ENCODE measurements at regions not wholly inside any gene's neighbourhood (a gene's known extent, or its start where the extent isn't known, plus 50 kb on each side); places are given as distances from the start of the nearest gene placed in this dataset.
"Not testable (repeated sequence)": the region's sequence is repeated elsewhere in the genome, so short reads cannot be mapped to it uniquely, and the experiment has no call there.

GRCh38 chr6:86872810-86873209 is 64.5 kb upstream of the HTR1E start:
- not testable (repeated sequence) for H3K4me3 ChIP-seq (ENCODE audit: low read length); H3K27ac ChIP-seq (ENCODE audit: low read length); H3K9me2 ChIP-seq (replicated peaks; ENCODE audit: insufficient read depth, low read length); H3K27me3 ChIP-seq (ENCODE audit: low read length); H3K36me3 ChIP-seq (ENCODE audit: insufficient read depth, low read length); H3K4me2 ChIP-seq (ENCODE audit: low read depth, low read length, poor library complexity, severe bottlenecking); H2AFZ ChIP-seq (ENCODE audit: low read length); H3K4me1 ChIP-seq (ENCODE audit: low read length); H3K79me2 ChIP-seq (ENCODE audit: low read length); H3K9ac ChIP-seq (ENCODE audit: low read length); H3K9me3 ChIP-seq (ENCODE audit: low read length); H4K20me1 ChIP-seq (ENCODE audit: insufficient read depth, low read depth, low read length); DNase-seq

- Histone ChIP-seq H4K20me1 (ENCODE audit: insufficient read depth, low read depth, low read length) (no peaks in the 10 kb centered on the region), H3K4me2 (ENCODE audit: low read depth, low read length, poor library complexity, severe bottlenecking) (no peak overlapping the region), H2AFZ (ENCODE audit: low read length) (no peak overlapping the region), H3K4me3 (ENCODE audit: low read length) (no peak overlapping the region), H3K9me2 (replicated peaks; ENCODE audit: insufficient read depth, low read length) (no peaks in the 10 kb centered on the region), H3K36me3 (ENCODE audit: insufficient read depth, low read length) (no peaks in the 10 kb centered on the region), H3K4me1 (ENCODE audit: low read length) (no peaks in the 10 kb centered on the region), H3K27ac (ENCODE audit: low read length) (no peak overlapping the region), H3K9ac (ENCODE audit: low read length) (no peak overlapping the region), H3K9me3 (ENCODE audit: low read length) (no peaks in the 10 kb centered on the region), H3K27me3 (ENCODE audit: low read length) (no peaks in the 10 kb centered on the region), H3K79me2 (ENCODE audit: low read length) (no peaks in the 10 kb centered on the region)
- no peak for DNase-seq
Observed at GRCh38 chr6:86871681-86872080, 65.6 kb upstream of the HTR1E start.

DNA sequence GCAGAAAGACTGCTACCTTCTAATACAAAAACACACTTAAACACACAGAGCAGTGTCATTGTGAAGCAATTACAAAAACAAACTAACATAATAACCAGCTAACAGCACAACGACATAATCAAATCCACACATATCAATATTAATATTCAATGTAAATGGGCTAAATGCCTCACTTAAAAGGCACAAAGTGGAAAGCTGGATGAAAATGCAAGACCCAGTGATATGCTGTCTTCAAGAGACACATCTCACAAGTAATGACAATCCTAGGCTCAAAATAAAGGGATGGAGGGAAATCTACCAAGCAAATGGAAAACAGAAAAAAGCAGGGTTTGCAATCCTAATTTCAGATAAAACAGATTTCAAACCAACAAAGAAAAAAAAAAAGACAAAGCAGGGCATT is 67.8 kb upstream of the HTR1E start:
- no peaks in the 10 kb centered on the region for H3K27me3 ChIP-seq (ENCODE audit: low read length)
- H3K79me2 ChIP-seq (ENCODE audit: low read length), result no peaks in the 10 kb centered on the region
- H4K20me1 ChIP-seq (ENCODE audit: insufficient read depth, low read depth, low read length), result no peaks in the 10 kb centered on the region
- H3K27ac ChIP-seq (ENCODE audit: low read length), result no peak overlapping the region
- H3K36me3 ChIP-seq (ENCODE audit: insufficient read depth, low read length), result no peaks in the 10 kb centered on the region
- no peaks in the 10 kb centered on the region for H3K4me1 ChIP-seq (ENCODE audit: low read length)
- H3K4me3 ChIP-seq (ENCODE audit: low read length), result no peak overlapping the region
- H3K4me2 ChIP-seq (ENCODE audit: low read depth, low read length, poor library complexity, severe bottlenecking), result no peak overlapping the region
- no peaks in the 10 kb centered on the region for H3K9me2 ChIP-seq (replicated peaks; ENCODE audit: insufficient read depth, low read length)
- no peak overlapping the region for H3K9ac ChIP-seq (ENCODE audit: low read length)
- H2AFZ ChIP-seq (ENCODE audit: low read length), result no peak overlapping the region
- H3K9me3 ChIP-seq (ENCODE audit: low read length), result no peaks in the 10 kb centered on the region
- DNase-seq, result no peak

DNA sequence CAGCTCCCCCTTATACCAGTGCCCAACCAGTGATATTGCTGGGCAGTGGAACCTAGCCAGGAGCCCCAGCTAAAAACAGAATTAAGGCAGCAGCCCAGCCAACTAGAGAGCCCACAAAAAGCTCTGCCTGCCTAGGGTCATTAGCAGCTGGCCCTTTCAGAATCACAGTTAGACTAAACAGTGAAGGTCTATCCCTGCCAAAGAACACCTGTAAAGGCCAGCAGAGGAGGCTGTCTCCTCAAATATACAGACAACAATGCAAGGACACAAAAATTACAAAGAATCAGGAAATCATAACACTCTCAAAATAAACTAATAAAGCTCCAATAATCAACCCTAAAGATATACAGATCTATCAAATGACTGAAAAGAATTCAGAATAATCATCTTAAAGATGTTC is 77.8 kb upstream of the HTR1E start:
- no peaks in the 10 kb centered on the region for H3K79me2 ChIP-seq (ENCODE audit: low read length)
- no peak overlapping the region for H3K9ac ChIP-seq (ENCODE audit: low read length)
- H3K4me3 ChIP-seq (ENCODE audit: low read length), result no peak overlapping the region
- H3K27ac ChIP-seq (ENCODE audit: low read length), result no peak overlapping the region
- no peaks in the 10 kb centered on the region for H3K27me3 ChIP-seq (ENCODE audit: low read length)
- H3K4me2 ChIP-seq (ENCODE audit: low read depth, low read length, poor library complexity, severe bottlenecking), result no peak overlapping the region
- no peak for DNase-seq
- no peaks in the 10 kb centered on the region for H3K9me2 ChIP-seq (replicated peaks; ENCODE audit: insufficient read depth, low read length)
- H3K4me1 ChIP-seq (ENCODE audit: low read length), result no peaks in the 10 kb centered on the region
- no peaks in the 10 kb centered on the region for H4K20me1 ChIP-seq (ENCODE audit: insufficient read depth, low read depth, low read length)
- no peaks in the 10 kb centered on the region for H3K36me3 ChIP-seq (ENCODE audit: insufficient read depth, low read length)
- H3K9me3 ChIP-seq (ENCODE audit: low read length), result no peaks in the 10 kb centered on the region
- no peak overlapping the region for H2AFZ ChIP-seq (ENCODE audit: low read length)

DNA sequence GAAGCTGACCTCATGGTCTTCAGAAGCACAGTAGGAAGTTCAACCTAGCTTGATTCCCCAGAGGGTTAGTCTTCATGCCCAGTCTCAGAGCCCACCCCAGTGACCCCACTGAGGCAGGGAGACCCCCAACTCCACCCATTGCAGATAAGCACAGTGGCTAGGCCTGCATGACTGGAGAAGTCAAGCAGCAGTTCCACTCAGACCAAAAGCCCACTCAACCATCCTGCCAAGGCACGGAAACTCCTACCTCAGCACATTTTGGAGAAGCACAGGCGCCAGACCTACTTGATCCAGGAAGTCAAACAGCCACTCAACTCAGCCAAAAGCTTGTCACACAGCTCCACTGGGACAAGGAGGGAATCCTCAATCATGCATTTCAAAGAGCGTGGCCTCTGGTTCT is 78.4 kb upstream of the HTR1E start:
- DNase-seq, result no peak
- no peaks in the 10 kb centered on the region for H3K9me2 ChIP-seq (replicated peaks; ENCODE audit: insufficient read depth, low read length)
- no peaks in the 10 kb centered on the region for H3K36me3 ChIP-seq (ENCODE audit: insufficient read depth, low read length)

GRCh38 chr6:86857783-86858182 is 79.5 kb upstream of the HTR1E start:
- no peaks in the 10 kb centered on the region for H3K27me3 ChIP-seq (ENCODE audit: low read length)
- H3K4me1 ChIP-seq (ENCODE audit: low read length), result no peaks in the 10 kb centered on the region
- H3K4me3 ChIP-seq (ENCODE audit: low read length), result no peak overlapping the region
- no peak overlapping the region for H3K9ac ChIP-seq (ENCODE audit: low read length)
- no peak overlapping the region for H2AFZ ChIP-seq (ENCODE audit: low read length)
- no peaks in the 10 kb centered on the region for H3K9me2 ChIP-seq (replicated peaks; ENCODE audit: insufficient read depth, low read length)
- H4K20me1 ChIP-seq (ENCODE audit: insufficient read depth, low read depth, low read length), result no peaks in the 10 kb centered on the region
- no peak overlapping the region for H3K27ac ChIP-seq (ENCODE audit: low read length)
- no peaks in the 10 kb centered on the region for H3K36me3 ChIP-seq (ENCODE audit: insufficient read depth, low read length)
- H3K79me2 ChIP-seq (ENCODE audit: low read length), result no peaks in the 10 kb centered on the region
- no peak for DNase-seq
- no peak overlapping the region for H3K4me2 ChIP-seq (ENCODE audit: low read depth, low read length, poor library complexity, severe bottlenecking)
- H3K9me3 ChIP-seq (ENCODE audit: low read length), result no peaks in the 10 kb centered on the region

More for the DNA sequence above, 78.4 kb upstream of the HTR1E start:
- no peak overlapping the region for H2AFZ ChIP-seq (ENCODE audit: low read length)
- H3K9ac ChIP-seq (ENCODE audit: low read length), result no peak overlapping the region
- H4K20me1 ChIP-seq (ENCODE audit: insufficient read depth, low read depth, low read length), result no peaks in the 10 kb centered on the region
- H3K79me2 ChIP-seq (ENCODE audit: low read length), result no peaks in the 10 kb centered on the region
- no peak overlapping the region for H3K4me2 ChIP-seq (ENCODE audit: low read depth, low read length, poor library complexity, severe bottlenecking)
- no peaks in the 10 kb centered on the region for H3K9me3 ChIP-seq (ENCODE audit: low read length)
- H3K4me3 ChIP-seq (ENCODE audit: low read length), result no peak overlapping the region
- no peaks in the 10 kb centered on the region for H3K4me1 ChIP-seq (ENCODE audit: low read length)
- no peaks in the 10 kb centered on the region for H3K27me3 ChIP-seq (ENCODE audit: low read length)
- H3K27ac ChIP-seq (ENCODE audit: low read length), result no peak overlapping the region

DNA sequence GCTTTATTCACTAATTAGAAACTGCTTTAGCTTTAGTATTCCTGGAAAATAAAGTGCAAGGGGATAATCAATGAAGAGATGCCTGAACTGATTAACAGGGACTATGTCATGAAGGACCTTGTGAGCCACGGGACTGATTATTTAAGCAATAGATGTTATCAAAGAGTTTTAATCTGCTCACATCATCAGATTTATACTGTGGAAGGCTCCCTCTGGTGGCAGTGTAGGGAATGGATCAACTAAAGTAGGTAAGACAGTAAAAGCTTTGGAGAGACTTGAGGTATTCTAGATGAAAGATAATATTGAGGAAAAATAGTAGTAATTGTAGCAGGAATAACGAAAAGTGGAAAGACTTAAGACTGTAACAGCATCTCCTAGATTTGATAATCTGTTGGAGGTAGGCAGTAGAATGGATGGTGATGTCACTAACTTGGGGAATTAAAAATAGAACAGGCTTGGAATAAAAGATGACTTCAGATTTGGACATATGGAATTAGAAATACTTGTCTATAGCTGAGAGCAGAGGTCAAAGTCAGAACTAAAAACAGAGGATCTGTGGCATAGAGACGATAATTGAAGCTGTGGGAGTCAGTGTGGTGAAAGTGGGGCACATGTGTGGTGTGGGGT is 80.3 kb upstream of the HTR1E start:
- peak; percentile 78 for DNase-seq
- Histone ChIP-seq H3K36me3 (ENCODE audit: insufficient read depth, low read length) (no peaks in the 10 kb centered on the region), H3K9me2 (replicated peaks; ENCODE audit: insufficient read depth, low read length) (no peaks in the 10 kb centered on the region), H3K27ac (ENCODE audit: low read length) (no peak overlapping the region), H3K9ac (ENCODE audit: low read length) (no peak overlapping the region), H3K9me3 (ENCODE audit: low read length) (no peaks in the 10 kb centered on the region), H3K79me2 (ENCODE audit: low read length) (no peaks in the 10 kb centered on the region), H2AFZ (ENCODE audit: low read length) (no peak overlapping the region), H4K20me1 (ENCODE audit: insufficient read depth, low read depth, low read length) (no peaks in the 10 kb centered on the region), H3K4me1 (ENCODE audit: low read length) (no peaks in the 10 kb centered on the region), H3K4me2 (ENCODE audit: low read depth, low read length, poor library complexity, severe bottlenecking) (no peak overlapping the region), H3K27me3 (ENCODE audit: low read length) (no peaks in the 10 kb centered on the region), H3K4me3 (ENCODE audit: low read length) (no peak overlapping the region)

GRCh38 chr6:86856379-86856778 is 80.9 kb upstream of the HTR1E start:
- Histone ChIP-seq H3K9ac (ENCODE audit: low read length) (no peak overlapping the region), H3K9me3 (ENCODE audit: low read length) (no peaks in the 10 kb centered on the region), H3K79me2 (ENCODE audit: low read length) (no peaks in the 10 kb centered on the region), H4K20me1 (ENCODE audit: insufficient read depth, low read depth, low read length) (no peaks in the 10 kb centered on the region), H3K4me1 (ENCODE audit: low read length) (no peaks in the 10 kb centered on the region), H3K4me3 (ENCODE audit: low read length) (no peak overlapping the region), H2AFZ (ENCODE audit: low read length) (no peak overlapping the region), H3K9me2 (replicated peaks; ENCODE audit: insufficient read depth, low read length) (no peaks in the 10 kb centered on the region), H3K27me3 (ENCODE audit: low read length) (no peaks in the 10 kb centered on the region), H3K36me3 (ENCODE audit: insufficient read depth, low read length) (no peaks in the 10 kb centered on the region), H3K4me2 (ENCODE audit: low read depth, low read length, poor library complexity, severe bottlenecking) (no peak overlapping the region), H3K27ac (ENCODE audit: low read length) (no peak overlapping the region)
- no peak for DNase-seq

DNA sequence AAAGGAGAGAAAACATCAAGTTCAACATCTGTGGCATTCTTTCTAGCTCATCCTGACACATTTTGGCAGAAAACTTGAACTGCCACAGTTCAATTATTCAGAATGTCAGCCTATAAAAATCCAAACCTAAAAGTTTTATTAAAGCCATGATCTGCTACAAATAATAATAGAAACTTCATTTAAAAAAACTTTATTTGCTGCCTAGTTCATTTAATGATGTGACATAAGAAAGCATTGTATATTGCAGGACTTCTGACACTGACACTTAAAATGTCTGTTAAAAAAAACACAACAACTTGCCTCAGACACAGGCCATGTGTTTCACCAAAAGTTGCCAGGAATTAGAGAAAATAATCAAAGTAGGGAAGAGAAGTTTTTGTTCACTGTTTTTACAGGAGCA is 88.3 kb upstream of the HTR1E start:
- Histone ChIP-seq H3K4me3 (ENCODE audit: low read length) (no peak overlapping the region), H3K9me2 (replicated peaks; ENCODE audit: insufficient read depth, low read length) (no peaks in the 10 kb centered on the region), H3K4me2 (ENCODE audit: low read depth, low read length, poor library complexity, severe bottlenecking) (no peak overlapping the region), H3K9me3 (ENCODE audit: low read length) (no peaks in the 10 kb centered on the region), H3K4me1 (ENCODE audit: low read length) (no peaks in the 10 kb centered on the region), H3K9ac (ENCODE audit: low read length) (no peak overlapping the region), H2AFZ (ENCODE audit: low read length) (no peak overlapping the region), H3K27me3 (ENCODE audit: low read length) (no peaks in the 10 kb centered on the region), H3K79me2 (ENCODE audit: low read length) (no peaks in the 10 kb centered on the region), H3K27ac (ENCODE audit: low read length) (no peak overlapping the region), H4K20me1 (ENCODE audit: insufficient read depth, low read depth, low read length) (no peaks in the 10 kb centered on the region), H3K36me3 (ENCODE audit: insufficient read depth, low read length) (no peaks in the 10 kb centered on the region)
- DNase-seq, result no peak
